Heart left ventricle (tissue), 13 donors: ENCODE measurements at regions not wholly inside any gene's neighbourhood (a gene's known extent, or its start where the extent isn't known, plus 50 kb on each side); places are given as distances from the start of the nearest gene placed in this dataset.
"Not testable (repeated sequence)": the region's sequence is repeated elsewhere in the genome, so short reads cannot be mapped to it uniquely, and the experiment has no call there.

Experiments
- CTCF ChIP-seq, 12 donors: fragments of 200-600 bp; sonication (generic) in 4 of 12; IDR thresholded peaks; one replicate each; pipeline versions ENCODE4 v1.5.0 to v1.8.0; 2018 to 2022; ENCODE audit warnings: antibody characterized with exemption in 12 of 12, mild to moderate bottlenecking in 5 of 12
- POLR2A ChIP-seq, 2 donors: fragments of 450-650 bp; IDR thresholded peaks; one replicate each; pipeline ENCODE4 v1.6.1; 2017; ENCODE audit warnings: antibody characterized with exemption in 2 of 2, mild to moderate bottlenecking in 2 of 2, moderate library complexity in 2 of 2
- donor health status: ischemic (EF 13 %, LVEDD 7.1; RV severe dilation, severe dysfunction).
- donor health status: DM: no; HTN: yes; CAD: no.
- donor health status: DM: no; HTN: no; CAD: no.
- donor health status: ischemic (EF 25% LVEDD 6.9; RV normal size, moderate dysfunction).
- donor health status: ischemic (EF 25% LVEDD 5.7; RV mildly dilated, moderate dysfunction).
- donor health status: ischemic (EF 35%, LVEDD 5.7; RV mildly dilated, moderate dysfunction).
- donor health status: nonischemic (EF 11% LVEDD 7.7; RV severe dilation, severe dysfunction).
- donor health status: DM: yes; HTN: yes; CAD: no.
- donor health status: PGD.
- donor health status: ischemic (EF 29% LVEDD 5.4; RV normal size, mild dysfunction).
- donor health status: nonischemic (EF 23%, LVEDD 6.1; RV moderate dilation, normal function).

- TF ChIP-seq CTCF, POLR2A (IDR thresholded peaks at IDR 0.05): not testable (repeated sequence)
Observed at GRCh38 chr6:156441-157140, 135.7 kb upstream of the DUSP22 start.
